ENCODE measurements at regions not wholly inside any gene's neighbourhood (a gene's known extent, or its start where the extent isn't known, plus 50 kb on each side); places are given as distances from the start of the nearest gene placed in this dataset.

GRCh38 chr5:22910523-22910922 is 57.4 kb upstream of the CDH12 start:
- TF ChIP-seq REST (IDR thresholded peaks at IDR 0.05; ENCODE audit: insufficient read depth in 1 of 2, low read depth in 2 of 2, low read length in 1 of 2) (no peak), TCF7L2 (IDR thresholded peaks at IDR 0.05; ENCODE audit: low read depth, low read length) (no peak), SIN3A (IDR thresholded peaks at IDR 0.05; ENCODE audit: borderline replicate concordance, insufficient read depth, low read depth, low read length) (no peak), POLR2AphosphoS5 (IDR thresholded peaks at IDR 0.05; ENCODE audit: low read depth, low read length) (no peak)
- TF ChIP-seq, protein P1, sequence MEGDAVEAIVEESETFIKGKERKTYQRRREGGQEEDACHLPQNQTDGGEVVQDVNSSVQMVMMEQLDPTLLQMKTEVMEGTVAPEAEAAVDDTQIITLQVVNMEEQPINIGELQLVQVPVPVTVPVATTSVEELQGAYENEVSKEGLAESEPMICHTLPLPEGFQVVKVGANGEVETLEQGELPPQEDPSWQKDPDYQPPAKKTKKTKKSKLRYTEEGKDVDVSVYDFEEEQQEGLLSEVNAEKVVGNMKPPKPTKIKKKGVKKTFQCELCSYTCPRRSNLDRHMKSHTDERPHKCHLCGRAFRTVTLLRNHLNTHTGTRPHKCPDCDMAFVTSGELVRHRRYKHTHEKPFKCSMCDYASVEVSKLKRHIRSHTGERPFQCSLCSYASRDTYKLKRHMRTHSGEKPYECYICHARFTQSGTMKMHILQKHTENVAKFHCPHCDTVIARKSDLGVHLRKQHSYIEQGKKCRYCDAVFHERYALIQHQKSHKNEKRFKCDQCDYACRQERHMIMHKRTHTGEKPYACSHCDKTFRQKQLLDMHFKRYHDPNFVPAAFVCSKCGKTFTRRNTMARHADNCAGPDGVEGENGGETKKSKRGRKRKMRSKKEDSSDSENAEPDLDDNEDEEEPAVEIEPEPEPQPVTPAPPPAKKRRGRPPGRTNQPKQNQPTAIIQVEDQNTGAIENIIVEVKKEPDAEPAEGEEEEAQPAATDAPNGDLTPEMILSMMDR (IDR thresholded peaks at IDR 0.05): no peak
